Occipital lobe (tissue), 1 donor: ENCODE measurements at regions not wholly inside any gene's neighbourhood (a gene's known extent, or its start where the extent isn't known, plus 50 kb on each side); places are given as distances from the start of the nearest gene placed in this dataset.
"Not testable (repeated sequence)": the region's sequence is repeated elsewhere in the genome, so short reads cannot be mapped to it uniquely, and the experiment has no call there.

ENCODE experiments used
- DNase-seq: peaks from one replicate; lab custom pipeline; 2025; lab: John Stamatoyannopoulos, UW

DNA sequence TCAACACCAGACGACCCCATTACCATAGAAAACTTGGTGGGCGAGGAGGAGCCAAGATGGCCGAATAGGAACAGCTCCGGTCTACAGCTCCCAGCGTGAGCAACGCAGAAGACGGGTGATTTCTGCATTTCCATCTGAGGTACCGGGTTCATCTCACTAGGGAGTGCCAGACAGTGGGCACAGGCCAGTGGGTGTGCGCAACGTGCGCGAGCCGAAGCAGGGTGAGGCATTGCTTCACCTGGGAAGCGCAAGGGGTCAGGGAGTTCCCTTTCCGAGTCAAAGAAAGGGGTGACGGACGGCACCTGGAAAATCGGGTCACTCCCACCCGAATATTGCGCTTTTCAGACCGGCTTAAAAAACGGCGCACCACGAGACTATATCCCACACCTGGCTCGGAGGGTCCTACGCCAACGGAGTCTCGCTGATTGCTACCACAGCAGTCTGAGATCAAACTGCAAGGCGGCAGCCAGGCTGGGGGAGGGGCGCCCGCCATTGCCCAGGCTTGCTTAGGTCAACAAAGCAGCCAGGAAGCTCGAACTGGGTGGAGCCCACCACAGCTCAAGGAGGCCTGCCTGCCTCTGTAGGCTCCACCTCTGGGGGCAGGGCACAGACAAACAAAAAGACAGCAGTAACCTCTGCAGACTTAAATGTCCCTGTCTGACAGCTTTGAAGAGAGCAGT is 2000.1 kb upstream of the CELF4 start:
- not testable (repeated sequence) for DNase-seq

DNA sequence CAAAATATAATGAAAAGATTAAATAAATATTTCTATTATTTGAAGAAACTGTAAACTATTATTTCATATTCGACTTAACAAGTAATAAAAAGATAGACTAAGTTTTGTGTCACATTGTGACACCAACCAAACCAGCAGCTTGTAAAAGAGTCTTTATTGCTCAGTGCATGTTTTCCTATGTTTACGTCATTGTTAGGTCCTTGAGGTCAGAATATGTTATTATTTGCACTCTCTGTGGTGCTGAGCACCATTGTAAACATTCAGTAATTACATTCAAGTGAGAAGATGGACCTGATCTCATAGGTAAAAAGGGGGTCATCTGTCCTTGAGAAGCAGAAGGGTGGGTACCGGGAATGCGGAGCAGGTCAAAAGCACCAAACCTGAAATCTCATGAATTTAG is 1999.1 kb upstream of the CELF4 start:
- no peak for DNase-seq

DNA sequence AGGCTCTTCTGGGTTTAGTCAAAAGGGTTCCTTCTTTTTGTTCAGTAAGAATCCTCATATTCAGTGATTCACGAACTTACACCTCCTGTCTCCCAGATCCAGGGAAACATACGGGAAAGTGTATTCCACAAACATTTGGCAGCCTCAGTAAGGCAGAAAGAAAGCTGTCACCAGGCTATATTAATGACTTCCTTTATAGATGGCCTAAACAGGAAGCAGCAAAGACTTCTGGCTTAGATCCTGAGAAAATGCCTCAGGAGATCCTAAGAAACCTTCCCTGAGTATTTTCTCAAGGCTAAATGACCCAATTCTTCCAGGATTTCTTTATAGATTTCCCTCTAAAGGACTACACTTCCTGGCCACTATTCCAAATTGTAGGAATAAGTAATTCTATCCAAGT is 1995.5 kb upstream of the CELF4 start:
- no peak for DNase-seq

DNA sequence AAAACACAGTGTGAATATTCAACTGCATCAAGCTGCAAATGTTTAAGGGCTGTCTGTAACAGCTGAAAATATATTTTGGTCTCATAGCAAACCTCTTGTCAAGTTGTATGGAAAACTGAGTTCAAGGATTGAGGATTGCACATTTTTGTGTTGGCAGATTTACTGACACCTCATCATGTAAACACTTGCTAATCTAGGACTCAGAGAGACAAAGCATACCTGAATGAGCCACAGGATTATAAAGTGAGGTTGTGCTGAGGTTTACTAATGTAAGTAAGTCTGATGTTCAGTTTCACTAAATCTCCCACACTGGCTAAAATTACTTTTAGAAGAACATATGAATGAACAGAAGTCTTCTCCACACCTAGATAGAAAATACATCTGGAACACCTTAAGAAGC is 1993.1 kb upstream of the CELF4 start:
- DNase-seq, result no peak

GRCh38 chr18:39555496-39555895 is 1989.9 kb upstream of the CELF4 start:
- DNase-seq, result no peak

- no peak for DNase-seq
Measured at GRCh38 chr18:39550701-39551100, 1985.1 kb upstream of the CELF4 start.

DNA sequence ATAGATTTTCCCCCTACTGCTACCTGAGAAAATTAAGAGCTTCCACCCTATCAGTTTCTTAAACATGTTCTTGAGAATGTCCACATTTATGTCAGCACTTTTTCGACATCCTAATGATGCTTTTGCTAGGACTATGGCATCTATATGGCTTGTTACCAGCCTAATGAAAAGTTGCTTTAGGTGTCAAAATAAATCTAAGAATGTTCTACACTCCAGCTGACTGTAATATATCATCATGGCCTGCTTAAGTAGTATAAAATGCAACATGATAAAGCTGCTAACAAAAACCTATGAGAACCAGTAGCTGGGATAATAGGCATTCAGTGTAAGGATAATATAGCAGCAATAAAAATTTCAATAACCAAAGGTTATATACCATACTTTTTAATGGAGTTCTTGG is 1983.5 kb upstream of the CELF4 start:
- DNase-seq, result no peak

DNA sequence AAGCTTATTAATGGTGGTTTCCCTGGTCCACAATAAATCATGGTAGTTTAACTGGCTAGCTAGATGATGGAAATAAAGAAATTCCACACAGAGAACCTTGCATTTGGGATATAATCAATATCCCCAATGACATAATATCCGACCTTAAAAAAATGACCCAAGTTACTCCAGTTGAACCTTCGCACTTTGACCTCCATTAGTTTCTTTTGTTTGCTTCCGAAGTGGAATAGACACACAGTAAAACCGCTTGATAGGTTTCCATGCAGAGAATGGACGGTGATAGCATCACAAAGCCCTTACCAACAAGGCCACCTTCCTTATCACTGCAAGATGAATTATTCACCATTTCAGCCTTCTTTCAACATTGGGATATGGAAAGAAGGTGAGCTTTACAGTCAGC is 1966.1 kb upstream of the CELF4 start:
- no peak for DNase-seq

- no peak for DNase-seq
Measured at GRCh38 chr18:39529358-39529757, 1963.8 kb upstream of the CELF4 start.

GRCh38 chr18:39527465-39527864 is 1961.9 kb upstream of the CELF4 start:
- DNase-seq, result no peak

- no peak for DNase-seq
Measured at GRCh38 chr18:39524370-39524769, 1958.8 kb upstream of the CELF4 start.

DNA sequence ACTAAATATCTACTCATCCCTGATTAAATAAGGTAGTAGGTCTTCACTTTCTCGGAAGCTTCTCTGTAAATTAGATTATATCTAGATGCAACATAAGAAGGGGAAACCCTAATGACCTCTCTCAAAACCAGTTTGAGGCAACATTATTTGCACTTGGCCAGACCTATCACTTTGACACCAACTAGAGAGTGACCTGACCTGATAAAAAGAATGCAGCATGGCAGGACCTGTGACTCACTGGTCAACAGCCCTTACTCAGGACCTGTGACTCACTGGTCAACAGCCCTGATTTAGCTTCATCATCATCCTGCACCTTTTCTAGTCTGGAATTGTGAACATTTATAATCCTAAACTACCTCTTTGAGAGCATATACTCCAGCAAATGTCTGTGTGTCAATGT is 1957.7 kb upstream of the CELF4 start:
- no peak for DNase-seq

DNA sequence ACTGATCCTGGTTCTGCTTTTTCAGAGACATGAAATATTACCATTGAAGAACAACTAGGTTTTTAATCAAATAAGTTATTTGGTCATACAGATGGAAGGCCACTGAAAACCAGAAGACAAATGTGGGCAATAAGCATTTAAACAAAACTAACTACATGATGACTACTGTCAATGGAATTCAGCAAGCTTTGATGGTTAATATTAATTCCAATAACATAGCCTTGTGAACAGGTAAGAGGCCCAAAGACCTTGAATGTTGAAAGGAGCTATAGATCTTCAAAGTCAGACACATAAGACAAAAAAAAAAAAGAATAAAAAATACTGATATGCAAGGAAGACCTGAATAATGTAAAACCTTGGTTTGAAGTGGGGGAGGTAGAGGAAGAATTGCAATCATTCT is 1955.6 kb upstream of the CELF4 start:
- no peak for DNase-seq

GRCh38 chr18:39519741-39520140 is 1954.1 kb upstream of the CELF4 start:
- DNase-seq, result no peak

GRCh38 chr18:39515299-39515698 is 1949.7 kb upstream of the CELF4 start:
- DNase-seq, result no peak

DNA sequence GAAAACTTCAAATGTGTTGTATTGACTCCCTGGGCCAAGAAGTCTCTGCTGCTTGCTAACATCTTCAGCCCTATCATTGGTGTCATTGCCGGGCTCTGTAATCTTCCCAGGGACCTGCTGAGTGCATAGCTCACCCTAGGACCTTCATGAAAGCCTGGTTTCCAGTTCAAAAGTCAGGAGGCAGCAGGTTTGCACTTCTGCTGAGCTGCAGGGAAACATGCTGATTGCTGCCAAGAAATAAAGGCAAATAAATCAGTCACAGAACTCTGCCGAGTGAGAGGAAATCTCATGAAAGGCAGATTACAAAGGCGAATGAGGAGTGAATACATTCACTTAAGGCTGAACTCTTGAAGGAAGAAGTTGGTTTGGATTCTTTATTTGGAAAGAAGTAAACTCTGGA is 1947.6 kb upstream of the CELF4 start:
- DNase-seq, result no peak

GRCh38 chr18:39506581-39507330 is 1941.2 kb upstream of the CELF4 start:
- no peak for DNase-seq

GRCh38 chr18:39500306-39500705 is 1934.7 kb upstream of the CELF4 start:
- DNase-seq, result no peak

DNA sequence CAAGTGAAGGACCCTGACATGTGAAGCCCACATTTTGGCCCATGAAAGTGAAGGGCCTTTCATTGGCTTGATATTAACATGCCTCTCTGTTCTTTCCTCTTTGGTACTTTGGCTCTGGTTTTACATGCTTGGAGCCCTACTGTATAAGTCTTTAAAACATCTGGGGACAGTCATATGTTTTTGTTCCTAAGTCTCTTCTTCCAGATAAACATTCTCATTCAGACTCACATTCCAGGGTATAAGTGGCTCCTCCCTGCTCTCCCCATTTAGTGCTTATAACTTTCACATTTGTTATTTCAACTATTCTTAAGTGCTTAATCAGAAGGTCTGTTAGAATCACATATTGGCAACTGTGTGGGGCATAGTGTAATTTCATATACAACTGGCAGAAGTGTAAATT is 1932.2 kb upstream of the CELF4 start:
- DNase-seq, result no peak

DNA sequence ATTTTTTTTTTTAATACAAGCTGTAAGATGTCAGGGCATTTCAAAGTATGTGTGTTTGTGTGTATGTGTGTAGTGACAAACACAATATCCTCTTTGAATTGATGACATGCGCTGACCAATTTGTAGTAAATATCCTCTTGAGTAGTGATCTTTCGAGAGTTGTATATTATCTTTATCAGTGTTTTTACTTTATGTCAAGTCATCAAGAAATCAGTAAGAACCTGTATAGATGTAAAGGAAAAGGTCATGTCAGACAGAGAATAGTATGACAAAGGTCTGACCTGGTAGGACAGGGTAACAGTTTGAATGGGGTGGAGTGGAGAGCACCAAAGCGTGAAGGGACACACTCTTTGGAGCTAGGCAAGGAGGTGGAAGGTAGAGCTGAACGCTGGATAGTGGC is 1931.4 kb upstream of the CELF4 start:
- no peak for DNase-seq

- no peak for DNase-seq
Measured at GRCh38 chr18:39494211-39494896, 1928.8 kb upstream of the CELF4 start.

DNA sequence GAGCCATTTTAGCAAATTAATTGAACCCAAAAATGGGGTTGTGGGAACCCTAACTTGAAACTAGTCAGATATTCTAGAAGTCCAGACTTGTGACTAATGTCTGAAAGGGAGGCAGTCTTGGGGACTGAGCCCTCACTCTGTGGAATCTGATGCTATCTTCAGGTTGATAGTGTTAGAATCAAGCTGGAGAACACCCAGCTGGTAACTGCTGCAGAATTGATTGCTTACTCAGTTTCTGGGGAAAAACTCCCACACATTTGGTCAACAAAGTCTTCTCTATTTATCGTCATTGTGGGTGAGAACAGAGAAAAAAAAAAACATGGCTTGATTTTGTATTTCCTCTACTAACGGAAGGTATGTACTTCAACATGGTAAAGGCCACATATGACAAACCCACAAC is 1925.8 kb upstream of the CELF4 start:
- no peak for DNase-seq

DNA sequence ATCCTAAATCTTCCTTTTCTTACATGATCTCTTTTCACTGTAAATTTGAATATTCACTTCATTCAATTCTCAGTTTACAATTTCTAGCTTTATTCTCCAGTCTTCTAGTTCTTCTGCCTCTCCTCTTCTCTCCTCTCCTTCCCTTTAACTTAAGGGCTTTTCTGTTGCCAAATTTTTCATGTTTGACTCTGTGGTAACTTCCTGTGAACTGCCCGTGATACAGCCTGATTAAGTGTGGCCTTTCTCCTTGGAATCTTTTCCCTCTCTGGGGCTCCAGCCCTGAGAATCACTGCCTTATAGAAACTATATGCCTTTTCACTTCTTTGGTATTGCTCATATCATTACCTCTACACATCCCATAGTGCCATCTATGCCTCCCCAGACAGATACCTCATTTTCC is 1923.8 kb upstream of the CELF4 start:
- no peak for DNase-seq
